CD14-positive monocyte (primary cell): ENCODE measurements at regions not wholly inside any gene's neighbourhood (a gene's known extent, or its start where the extent isn't known, plus 50 kb on each side); places are given as distances from the start of the nearest gene placed in this dataset.

Experiments used
- DNase-seq, 3 donors: peaks; one replicate each; pipeline ENCODE4 v3.0.0-alpha.2; 2011 to 2022
- H2AFZ ChIP-seq: 2 replicates; pipeline ENCODE4 v1.6.0; 2012; ENCODE audit warnings: mild to moderate bottlenecking, low read depth, low read length, inconsistent platforms; ENCODE audit not compliant: insufficient read depth, poor library complexity, severe bottlenecking
- H3K27ac ChIP-seq, 2 donors: 1 replicate in 1 of 2; 2 replicates in 1 of 2; pipeline ENCODE4 v1.5.1; 2012 to 2013; ENCODE audit warnings: low read length in 2 of 2, control low read depth in 1 of 2, inconsistent platforms in 1 of 2, low read depth in 1 of 2, mild to moderate bottlenecking in 1 of 2
- H3K27me3 ChIP-seq, 2 donors: one replicate each; pipeline versions ENCODE4 v1.6.0 to v1.6.1; 2011 to 2013; ENCODE audit warnings: low read length in 2 of 2; ENCODE audit not compliant: control insufficient read depth in 2 of 2, insufficient read depth in 2 of 2
- H3K36me3 ChIP-seq, 2 donors: replicated peaks in 1 of 2; 1 replicate in 1 of 2; 2 replicates in 1 of 2; pipeline versions ENCODE4 v1.5.1 to v1.6.1; 2012 to 2013; ENCODE audit warnings: low read length in 2 of 2, control low read depth in 1 of 2, inconsistent platforms in 1 of 2, mild to moderate bottlenecking in 1 of 2; ENCODE audit not compliant: insufficient read depth in 2 of 2, control insufficient read depth in 1 of 2
- H3K4me1 ChIP-seq, 2 donors: 1 replicate in 1 of 2; 2 replicates in 1 of 2; pipeline versions ENCODE4 v1.5.1 to v1.6.1; 2012 to 2013; ENCODE audit warnings: low read length in 2 of 2, control low read depth in 1 of 2, inconsistent platforms in 1 of 2, mild to moderate bottlenecking in 1 of 2, moderate library complexity in 1 of 2; ENCODE audit not compliant: insufficient read depth in 2 of 2, control insufficient read depth in 1 of 2
- H3K4me2 ChIP-seq: replicated peaks from 2 replicates; pipeline ENCODE3; 2012; ENCODE audit warnings: low read length, moderate library complexity, mild to moderate bottlenecking; ENCODE audit not compliant: poor library complexity, severe bottlenecking; ENCODE audit errors: extremely low read depth
- H3K4me3 ChIP-seq, 3 experiments: fragments of 200-600 bp in 1 of 3; sonication (generic) in 1 of 3; replicated peaks in 1 of 3; 1 replicate in 2 of 3; 2 replicates in 1 of 3; pipeline ENCODE4 v1.5.1; 2011 to 2013; ENCODE audit warnings: low read length in 3 of 3, mild to moderate bottlenecking in 3 of 3, control low read depth in 2 of 3, low read depth in 2 of 3, inconsistent platforms in 1 of 3, moderate library complexity in 1 of 3
- H3K79me2 ChIP-seq: 2 replicates; pipeline ENCODE4 v1.6.0; 2012; ENCODE audit warnings: mild to moderate bottlenecking, control low read depth, inconsistent platforms, low read length, moderate library complexity; ENCODE audit not compliant: insufficient read depth
- H3K9ac ChIP-seq: 2 replicates; pipeline ENCODE4 v1.6.0; 2017; ENCODE audit warnings: low read length, mild to moderate bottlenecking; ENCODE audit not compliant: insufficient read depth, poor library complexity, severe bottlenecking
- H3K9me3 ChIP-seq, 2 donors: replicated peaks in 1 of 2; 1 replicate in 1 of 2; 2 replicates in 1 of 2; pipeline versions ENCODE4 v1.5.1 to v1.6.1; 2012 to 2013; ENCODE audit warnings: low read length in 2 of 2, control low read depth in 1 of 2; ENCODE audit not compliant: control insufficient read depth in 1 of 2, insufficient read depth in 1 of 2
- H4K20me1 ChIP-seq: 2 replicates; pipeline ENCODE4 v1.6.0; 2012; ENCODE audit warnings: mild to moderate bottlenecking, low read length, control low read depth, moderate library complexity; ENCODE audit not compliant: insufficient read depth
- H3K27ac Mint-ChIP-seq, 7 donors: one replicate each; pipeline ENCODE4 v1.8.0; 2020; ENCODE audit warnings: mild to moderate bottlenecking in 7 of 7, mixed read lengths in 7 of 7, moderate library complexity in 6 of 7, inconsistent platforms in 2 of 7
- H3K27me3 Mint-ChIP-seq, 3 donors: one replicate each; pipeline ENCODE4 v1.8.0; 2021 to 2022; ENCODE audit warnings: low read depth in 3 of 3, mild to moderate bottlenecking in 3 of 3, mixed read lengths in 3 of 3, moderate library complexity in 3 of 3, inconsistent platforms in 1 of 3
- H3K36me3 Mint-ChIP-seq, 2 donors: one replicate each; pipeline ENCODE4 v1.8.0; 2020; ENCODE audit warnings: mixed read lengths in 2 of 2, inconsistent platforms in 1 of 2, mild to moderate bottlenecking in 1 of 2
- H3K4me1 Mint-ChIP-seq: one replicate; pipeline ENCODE4 v1.8.0; 2020; ENCODE audit warnings: mild to moderate bottlenecking, mixed read lengths
- H3K4me3 Mint-ChIP-seq, 2 donors: one replicate each; pipeline ENCODE4 v1.8.0; 2020; ENCODE audit warnings: mild to moderate bottlenecking in 2 of 2, mixed read lengths in 2 of 2, moderate library complexity in 1 of 2
- H3K9me3 Mint-ChIP-seq, 7 donors: one replicate each; pipeline ENCODE4 v1.8.0; 2020 to 2022; ENCODE audit warnings: mixed read lengths in 7 of 7, mild to moderate bottlenecking in 6 of 7, moderate library complexity in 6 of 7, inconsistent platforms in 2 of 7
- WGBS: methylation state at CpG from one replicate; pipeline ENCODE4 v1.1.5; 2013; ENCODE audit warnings: missing lambda C conversion rate; ENCODE audit not compliant: insufficient coverage; 5-methylcytosine and 5-hydroxymethylcytosine counted together
- intact Hi-C, 2 donors: fragments of 100-400 bp; cut with micrococcal nuclease; formaldehyde crosslinking; loops; one replicate each; pipeline versions ENCODE4 v1.15.0 to v1.15.1; 2023
- TF ChIP-seq, protein P1 (sequence below): fragments of 200-600 bp; IDR thresholded peaks from one replicate; pipeline ENCODE4 v1.8.0; 2022; ENCODE audit warnings: antibody characterized with exemption, mild to moderate bottlenecking

DNA sequence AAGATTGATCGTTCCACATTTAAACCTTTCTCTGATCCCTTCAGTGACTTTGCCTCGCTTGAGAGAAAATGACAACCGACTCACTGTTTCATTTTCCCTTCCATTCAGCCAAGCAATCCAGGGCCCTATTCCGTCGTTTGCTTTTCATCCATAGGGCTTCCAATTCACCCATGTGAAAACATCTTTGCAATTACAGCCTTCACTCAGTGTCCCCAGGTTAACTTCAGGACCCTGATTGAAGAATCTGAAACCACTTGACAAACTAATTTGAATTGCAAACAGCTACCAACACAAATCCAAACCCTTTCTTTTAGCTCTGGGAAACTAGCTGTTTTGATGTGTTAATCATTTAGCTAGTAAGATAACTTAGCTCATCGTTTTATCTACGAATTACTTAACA, 120.2 kb upstream of the FAM9C start:
- Histone ChIP-seq H3K79me2 (no peaks in the 10 kb centered on the region), H4K20me1 (no peaks in the 10 kb centered on the region), H3K9me3 (no peaks in the 10 kb centered on the region), H3K4me2 (no peak overlapping the region), H3K9ac (no peak overlapping the region), H3K27me3 (peaks cover 0 to 34% of the 10 kb centered on the region in 2 donors), H3K36me3 (no peaks in the 10 kb centered on the region), H2AFZ (no peak overlapping the region), H3K4me3 (no peak overlapping the region), H3K4me1 (peaks cover 22 to 23% of the 10 kb centered on the region in 2 donors), H3K27ac (no peak overlapping the region)
- WGBS: 91% methylated on average over 5 of the region's 7 CpGs
- Mint-ChIP-seq H3K27me3 (peaks cover 2 to 44% (median 5%) of the 10 kb centered on the region in 3 donors), H3K9me3 (peaks cover 0 to 16% (median 2%) of the 10 kb centered on the region in 7 donors), H3K4me1 (peaks cover 24% of the 10 kb centered on the region), H3K36me3 (peaks cover 0 to 4% of the 10 kb centered on the region in 2 donors), H3K4me3 (no peak overlapping the region), H3K27ac (no peak overlapping the region)
- DNase-seq: no peak
- intact Hi-C loops: loop anchor here in 1 of 2 donors (10.0 kb wide), 1 partner anchor 50 kb away; no protein-coding TSS in a partner anchor
- TF ChIP-seq, protein P1, sequence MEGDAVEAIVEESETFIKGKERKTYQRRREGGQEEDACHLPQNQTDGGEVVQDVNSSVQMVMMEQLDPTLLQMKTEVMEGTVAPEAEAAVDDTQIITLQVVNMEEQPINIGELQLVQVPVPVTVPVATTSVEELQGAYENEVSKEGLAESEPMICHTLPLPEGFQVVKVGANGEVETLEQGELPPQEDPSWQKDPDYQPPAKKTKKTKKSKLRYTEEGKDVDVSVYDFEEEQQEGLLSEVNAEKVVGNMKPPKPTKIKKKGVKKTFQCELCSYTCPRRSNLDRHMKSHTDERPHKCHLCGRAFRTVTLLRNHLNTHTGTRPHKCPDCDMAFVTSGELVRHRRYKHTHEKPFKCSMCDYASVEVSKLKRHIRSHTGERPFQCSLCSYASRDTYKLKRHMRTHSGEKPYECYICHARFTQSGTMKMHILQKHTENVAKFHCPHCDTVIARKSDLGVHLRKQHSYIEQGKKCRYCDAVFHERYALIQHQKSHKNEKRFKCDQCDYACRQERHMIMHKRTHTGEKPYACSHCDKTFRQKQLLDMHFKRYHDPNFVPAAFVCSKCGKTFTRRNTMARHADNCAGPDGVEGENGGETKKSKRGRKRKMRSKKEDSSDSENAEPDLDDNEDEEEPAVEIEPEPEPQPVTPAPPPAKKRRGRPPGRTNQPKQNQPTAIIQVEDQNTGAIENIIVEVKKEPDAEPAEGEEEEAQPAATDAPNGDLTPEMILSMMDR: no peak

DNA sequence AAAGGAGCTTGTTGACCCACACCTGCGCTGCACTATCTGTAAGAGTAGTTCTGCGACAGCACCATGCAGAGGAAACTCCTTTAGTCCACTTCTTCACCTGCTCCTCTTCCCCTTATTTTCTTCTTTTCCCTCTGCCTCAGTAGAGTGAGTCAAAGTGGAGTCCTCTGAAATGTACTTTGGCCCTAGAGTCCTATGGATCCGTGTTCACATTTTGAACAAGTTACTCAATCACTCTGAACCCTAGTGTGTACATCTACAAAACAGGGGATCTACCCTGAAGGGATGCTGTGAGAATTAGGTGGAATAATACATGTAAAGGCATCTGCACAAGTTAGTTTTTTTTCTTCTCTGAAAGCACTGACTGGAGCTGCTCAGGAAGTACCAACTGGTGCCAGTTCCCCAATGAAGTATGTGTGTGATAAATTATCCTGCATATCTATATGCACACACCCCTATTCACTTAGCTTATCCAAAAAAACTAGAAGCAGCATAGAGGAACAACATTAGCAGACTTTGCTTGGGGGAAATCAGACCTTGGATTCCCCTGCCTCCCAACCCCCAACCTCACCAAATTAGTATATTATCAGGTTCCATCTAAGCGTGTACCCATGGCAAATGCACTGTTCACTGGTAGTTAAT, 118.5 kb upstream of the FAM9C start:
- no peaks in the 10 kb centered on the region for H4K20me1 ChIP-seq
- TF ChIP-seq, protein P1: no peak
- no peak overlapping the region for H3K27ac ChIP-seq
- peaks cover 13% of the 10 kb centered on the region for H3K4me1 Mint-ChIP-seq
- no peaks in the 10 kb centered on the region for H3K36me3 ChIP-seq
- peaks cover 0 to 36% of the 10 kb centered on the region in 2 donors for H3K27me3 ChIP-seq
- intact Hi-C loops: loop anchor here in 1 of 2 donors (10.0 kb wide), 1 partner anchor 48 kb away; no protein-coding TSS in a partner anchor
- no peak overlapping the region for H3K4me3 Mint-ChIP-seq
- peak overlapping the region in 1 of 7 donors; percentile 51 for H3K27ac Mint-ChIP-seq
- no peak overlapping the region for H3K4me3 ChIP-seq
- WGBS: no CpG with 5 or more reads among the region's 4 CpGs
- peaks cover 10 to 11% of the 10 kb centered on the region in 2 donors for H3K4me1 ChIP-seq
- no peaks in the 10 kb centered on the region for H3K9me3 ChIP-seq
- H3K9me3 Mint-ChIP-seq: peaks cover 0 to 5% (median 0%) of the 10 kb centered on the region in 7 donors
- no peak overlapping the region for H3K4me2 ChIP-seq
- no peak overlapping the region for H2AFZ ChIP-seq
- no peaks in the 10 kb centered on the region for H3K36me3 Mint-ChIP-seq
- DNase-seq: no peak
- no peak overlapping the region for H3K9ac ChIP-seq
- peaks cover 1 to 49% (median 5%) of the 10 kb centered on the region in 3 donors for H3K27me3 Mint-ChIP-seq
- H3K79me2 ChIP-seq: no peaks in the 10 kb centered on the region
